NCI-H2107 (cell line): ENCODE measurements at regions not wholly inside any gene's neighbourhood (a gene's known extent, or its start where the extent isn't known, plus 50 kb on each side); places are given as distances from the start of the nearest gene placed in this dataset.
"Not testable (repeated sequence)": the region's sequence is repeated elsewhere in the genome, so short reads cannot be mapped to it uniquely, and the experiment has no call there.

Source experiments
- DNase-seq: peaks from one replicate; lab custom pipeline; 2025; lab: John Stamatoyannopoulos, UW

- no peak for DNase-seq
Measured at GRCh38 chr4:3879681-3880614, 113.8 kb downstream of the ADRA2C start.

GRCh38 chr4:3880615-3881120 lies 114.5 kb downstream of the ADRA2C start:
- DNase-seq = peak; percentile 54

DNA sequence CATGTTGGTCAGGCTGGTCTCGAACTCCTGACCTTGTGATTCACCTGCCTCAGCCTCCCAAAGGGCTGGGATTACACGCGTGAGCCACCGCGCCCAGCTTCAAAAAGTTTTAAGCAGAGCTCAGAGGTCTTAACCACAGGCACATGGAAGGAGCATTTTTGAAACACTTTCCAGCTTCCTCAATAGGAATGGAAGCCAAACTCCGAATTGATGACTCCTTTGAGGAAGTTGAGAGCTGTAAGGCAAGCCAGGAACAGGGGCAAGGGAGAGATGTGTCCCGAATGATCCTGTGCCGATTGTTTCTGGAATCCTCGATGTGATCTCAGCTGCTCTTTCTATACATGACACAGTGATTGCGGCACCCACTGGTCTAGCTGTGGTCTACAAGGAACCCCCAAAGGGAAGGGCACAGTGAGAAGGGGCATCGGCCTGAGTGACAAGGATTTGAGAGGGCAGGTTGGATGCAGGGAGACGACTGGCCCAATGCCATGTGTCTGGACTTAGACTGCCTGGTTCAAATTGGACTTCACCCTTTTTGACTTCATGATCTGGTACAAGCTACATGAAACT lies 116.2 kb downstream of the ADRA2C start:
- not testable (repeated sequence) for DNase-seq

GRCh38 chr4:3884261-3884660 lies 118.1 kb downstream of the ADRA2C start:
- not testable (repeated sequence) for DNase-seq

- DNase-seq = not testable (repeated sequence)
Measured at GRCh38 chr4:3893590-3893989, 127.4 kb downstream of the ADRA2C start.

DNA sequence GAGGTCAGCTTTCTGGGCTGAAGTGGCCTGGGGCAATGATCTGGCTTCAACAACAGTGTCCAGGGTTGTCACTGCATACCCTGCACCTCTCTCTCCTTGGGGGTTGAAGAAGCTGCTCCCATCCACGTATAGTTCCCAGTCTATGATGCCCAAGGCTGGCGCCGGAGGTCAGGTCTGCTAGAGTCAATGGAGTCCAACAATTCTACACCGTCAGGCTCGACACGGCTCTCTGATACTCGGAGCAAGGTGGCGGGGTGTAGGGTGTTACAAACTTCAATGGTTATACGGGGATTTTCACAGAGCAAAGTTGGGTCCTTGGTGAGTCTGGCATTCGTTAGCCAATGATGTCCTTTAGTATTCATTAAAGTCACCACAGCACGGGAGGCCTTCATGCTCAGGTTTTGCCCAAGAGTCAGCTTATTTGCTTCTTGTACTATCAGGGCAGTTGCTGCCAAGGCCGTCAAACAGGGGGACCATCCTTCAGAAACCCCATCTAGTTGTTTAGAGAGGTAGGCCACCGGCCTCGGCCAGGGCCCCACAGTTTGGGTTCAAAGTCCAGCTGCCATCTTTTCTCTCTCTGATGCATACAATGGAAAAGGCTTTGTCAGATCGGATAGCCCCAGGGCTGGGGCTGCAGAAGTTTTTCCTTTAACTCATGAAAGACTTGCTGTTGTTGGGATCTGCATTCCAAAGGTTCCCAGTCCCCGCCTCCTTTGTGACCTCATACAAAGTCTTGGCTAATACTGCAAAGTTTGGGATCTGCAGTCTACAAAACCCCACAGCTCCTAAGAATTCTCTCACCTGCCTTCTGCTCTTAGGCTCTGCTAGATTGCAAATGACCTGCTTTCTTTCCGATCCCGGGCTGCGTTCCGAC lies 128.1 kb downstream of the ADRA2C start:
- DNase-seq = not testable (repeated sequence)

DNA sequence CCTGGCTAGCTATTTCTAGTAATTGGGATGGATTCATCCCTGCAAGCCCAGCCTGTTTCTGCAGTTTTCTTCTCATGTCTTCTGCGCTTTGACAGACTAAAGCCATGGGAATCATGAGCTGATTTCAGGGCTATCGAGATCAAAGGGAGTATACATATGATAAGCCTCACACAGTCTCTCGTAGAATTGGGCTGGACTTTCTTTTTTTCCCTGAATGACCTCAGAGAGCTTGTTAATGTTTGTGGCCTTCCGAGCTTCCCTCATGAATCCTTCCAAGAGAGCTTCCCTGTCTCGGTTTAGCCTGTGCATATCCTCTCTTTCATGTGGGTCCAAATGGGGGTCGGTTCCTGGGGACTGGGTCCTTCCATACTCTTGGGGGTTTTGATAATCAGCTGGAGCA lies 130.3 kb downstream of the ADRA2C start:
- no peak for DNase-seq

DNA sequence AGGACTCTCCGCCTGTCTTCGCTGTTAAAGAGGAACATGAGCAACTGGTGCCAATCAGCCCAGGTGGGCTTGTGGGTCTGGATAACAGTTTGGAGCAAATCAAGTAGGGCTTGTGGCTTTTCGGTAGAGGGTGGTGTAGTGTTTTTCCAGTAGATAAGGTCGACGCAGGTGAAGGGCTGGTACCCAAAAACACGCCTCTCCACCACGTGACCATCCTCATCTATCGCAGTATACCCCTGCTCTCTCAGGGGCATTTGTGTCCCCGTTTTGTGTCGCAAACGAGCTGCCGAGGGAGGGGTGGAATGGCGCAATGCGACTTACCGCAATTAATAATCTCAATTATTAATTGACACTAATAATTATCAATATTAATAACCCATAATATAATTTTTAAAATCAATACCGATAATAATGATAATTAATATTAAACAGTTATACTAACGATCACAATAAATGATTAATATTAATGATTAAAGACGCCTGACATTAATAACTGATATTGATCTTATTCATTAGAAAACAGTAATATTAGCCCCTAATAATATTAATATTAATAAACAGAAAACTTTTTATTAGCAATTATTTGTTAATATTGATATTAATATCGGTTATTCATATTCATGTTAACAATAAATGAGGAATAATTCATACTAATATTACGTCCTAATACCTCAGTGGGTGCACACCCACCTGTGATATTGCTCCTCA lies 130.8 kb downstream of the ADRA2C start:
- DNase-seq = not testable (repeated sequence)

GRCh38 chr4:3898098-3898497 lies 131.9 kb downstream of the ADRA2C start:
- no peak for DNase-seq

GRCh38 chr4:3898928-3899327 lies 132.7 kb downstream of the ADRA2C start:
- not testable (repeated sequence) for DNase-seq

- not testable (repeated sequence) for DNase-seq
Measured at GRCh38 chr4:3904264-3904955, 138.2 kb downstream of the ADRA2C start.

- DNase-seq = not testable (repeated sequence)
Measured at GRCh38 chr4:3909616-3910015, 143.4 kb downstream of the ADRA2C start.

GRCh38 chr4:3910161-3910950 lies 144.2 kb downstream of the ADRA2C start:
- DNase-seq = not testable (repeated sequence)

- DNase-seq = no peak
Measured at GRCh38 chr4:3911252-3911856, 145.2 kb downstream of the ADRA2C start.

GRCh38 chr4:3914511-3914910 lies 148.3 kb downstream of the ADRA2C start:
- DNase-seq = not testable (repeated sequence)

- not testable (repeated sequence) for DNase-seq
Measured at GRCh38 chr4:3919509-3919908, 153.3 kb downstream of the ADRA2C start.

DNA sequence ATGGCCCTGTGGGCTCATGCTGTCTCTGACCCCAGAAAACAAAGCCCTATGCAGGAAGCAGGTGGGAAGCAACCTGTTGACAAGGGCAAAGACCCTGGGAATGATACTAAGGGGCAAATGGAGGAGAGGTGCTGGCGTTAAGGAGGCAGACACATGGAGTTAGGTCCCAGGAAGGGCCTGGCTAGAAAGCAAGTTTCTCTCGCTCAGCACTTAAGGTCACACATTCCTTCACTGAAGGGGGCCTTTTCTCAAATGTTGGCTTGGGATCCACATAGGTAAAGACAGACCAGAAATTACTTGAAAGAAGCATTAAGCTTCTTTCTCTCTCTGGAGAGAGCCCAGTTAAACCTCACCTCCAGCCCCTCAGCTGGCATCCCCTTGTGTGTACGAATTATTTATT lies 155.7 kb downstream of the ADRA2C start:
- not testable (repeated sequence) for DNase-seq

DNA sequence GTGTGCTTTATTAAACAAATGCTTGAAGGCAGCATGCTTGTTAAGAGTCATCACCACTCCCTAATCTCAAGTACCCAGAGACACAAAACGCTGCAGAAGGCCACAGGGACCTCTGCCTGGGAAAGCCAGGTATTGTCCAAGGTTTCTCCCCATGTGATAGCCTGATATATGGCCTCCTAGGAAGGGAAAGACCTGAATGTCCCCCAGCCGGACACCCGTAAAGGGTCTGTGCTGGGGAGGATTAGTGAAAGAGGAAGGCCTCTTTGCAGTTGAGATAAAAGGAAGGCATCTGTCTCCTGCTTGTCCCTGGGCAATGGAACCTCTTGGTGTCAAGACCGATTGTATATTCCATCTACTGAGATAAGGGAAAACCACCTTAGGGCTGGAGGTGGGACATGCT lies 159.7 kb downstream of the ADRA2C start:
- not testable (repeated sequence) for DNase-seq

GRCh38 chr4:3926271-3926670 lies 160.1 kb downstream of the ADRA2C start:
- DNase-seq = not testable (repeated sequence)
